K562 (cell line): ENCODE measurements at regions not wholly inside any gene's neighbourhood (a gene's known extent, or its start where the extent isn't known, plus 50 kb on each side); places are given as distances from the start of the nearest gene placed in this dataset.

Experiments
- BCL6 ChIP-seq: fragments of 250-450 bp; sonication (Bioruptor Pico); IDR thresholded peaks from 2 replicates; pipeline ENCODE4 v1.4.0; 2020
- HCFC1 ChIP-seq: IDR thresholded peaks from 2 replicates; pipeline ENCODE4 v1.6.1; 2012; ENCODE audit warnings: low read depth, low read length, improper control_type of control experiment
- MEIS2 ChIP-seq: fragments of 450-650 bp; IDR thresholded peaks from 2 replicates; pipeline ENCODE4 v1.6.1; 2014; ENCODE audit warnings: mild to moderate bottlenecking; ENCODE audit not compliant: partially characterized antibody
- MTA3 ChIP-seq: fragments of 450-650 bp; formaldehyde crosslinking; IDR thresholded peaks from 2 replicates; pipeline ENCODE4 v1.6.1; 2017; ENCODE audit warnings: mild to moderate bottlenecking, borderline replicate concordance
- OTX1 ChIP-seq: fragments of 450-650 bp; formaldehyde crosslinking; IDR thresholded peaks from 2 replicates; pipeline ENCODE4 v1.4.0; 2022; ENCODE audit warnings: mild to moderate bottlenecking
- PML ChIP-seq: IDR thresholded peaks from 2 replicates; pipeline ENCODE4 v1.6.1; 2012; ENCODE audit warnings: low read length, inconsistent platforms
- TAF9B ChIP-seq: fragments of 450-650 bp; IDR thresholded peaks from 2 replicates; pipeline ENCODE4 v1.6.1; 2018; ENCODE audit warnings: mild to moderate bottlenecking; ENCODE audit not compliant: partially characterized antibody
- TEAD1 ChIP-seq, 2 experiments: fragments of 450-650 bp in 1 of 2; sonication (generic) in 1 of 2; formaldehyde crosslinking; IDR thresholded peaks; 2 replicates each; pipeline versions ENCODE4 v1.4.0 to v1.8.0; 2020 to 2022; ENCODE audit warnings: mild to moderate bottlenecking in 2 of 2, missing genetic modification reagents in 1 of 2
- ZFP1 ChIP-seq: fragments of 450-650 bp; formaldehyde crosslinking; IDR thresholded peaks from 2 replicates; pipeline ENCODE4 v1.4.0; 2020; ENCODE audit warnings: mild to moderate bottlenecking, mixed read lengths
- ZNF311 ChIP-seq: fragments of 250-450 bp; sonication (Bioruptor Pico); IDR thresholded peaks from 2 replicates; pipeline ENCODE4 v1.4.0; 2020; ENCODE audit warnings: mild to moderate bottlenecking, moderate library complexity
- ZNF354B ChIP-seq: fragments of 250-450 bp; sonication (Bioruptor Pico); IDR thresholded peaks from 2 replicates; pipeline ENCODE4 v1.4.0; 2020
- TF ChIP-seq, protein P1 (sequence below), 2 experiments: fragments of 200-800 bp in 1 of 2; sonication (Bioruptor generic) in 1 of 2; sonication (generic) in 1 of 2; formaldehyde crosslinking in 1 of 2; IDR thresholded peaks in 1 of 2; conservative IDR thresholded peaks in 1 of 2; 2 replicates each; pipeline versions ENCODE4 v1.5.0 to v1.6.1; 2016 to 2020; ENCODE audit warnings: missing compliant biosample characterization in 1 of 2, missing genetic modification characterization in 1 of 2, missing genetic modification reagents in 1 of 2
- TF ChIP-seq, protein P2 (sequence below), 2 experiments: fragments of 450-650 bp in 1 of 2; sonication (generic) in 1 of 2; formaldehyde crosslinking in 1 of 2; IDR thresholded peaks; 2 replicates each; pipeline versions ENCODE4 v1.7.1 to v1.9.0; 2016 to 2022; ENCODE audit warnings: inconsistent platforms in 1 of 2, mild to moderate bottlenecking in 1 of 2, missing genetic modification reagents in 1 of 2
- TF ChIP-seq, protein P3 (sequence below): fragments of 250-450 bp; sonication (Bioruptor Pico); IDR thresholded peaks from 2 replicates; pipeline ENCODE4 v1.8.0; 2022; ENCODE audit warnings: moderate library complexity, mild to moderate bottlenecking, inconsistent platforms

DNA sequence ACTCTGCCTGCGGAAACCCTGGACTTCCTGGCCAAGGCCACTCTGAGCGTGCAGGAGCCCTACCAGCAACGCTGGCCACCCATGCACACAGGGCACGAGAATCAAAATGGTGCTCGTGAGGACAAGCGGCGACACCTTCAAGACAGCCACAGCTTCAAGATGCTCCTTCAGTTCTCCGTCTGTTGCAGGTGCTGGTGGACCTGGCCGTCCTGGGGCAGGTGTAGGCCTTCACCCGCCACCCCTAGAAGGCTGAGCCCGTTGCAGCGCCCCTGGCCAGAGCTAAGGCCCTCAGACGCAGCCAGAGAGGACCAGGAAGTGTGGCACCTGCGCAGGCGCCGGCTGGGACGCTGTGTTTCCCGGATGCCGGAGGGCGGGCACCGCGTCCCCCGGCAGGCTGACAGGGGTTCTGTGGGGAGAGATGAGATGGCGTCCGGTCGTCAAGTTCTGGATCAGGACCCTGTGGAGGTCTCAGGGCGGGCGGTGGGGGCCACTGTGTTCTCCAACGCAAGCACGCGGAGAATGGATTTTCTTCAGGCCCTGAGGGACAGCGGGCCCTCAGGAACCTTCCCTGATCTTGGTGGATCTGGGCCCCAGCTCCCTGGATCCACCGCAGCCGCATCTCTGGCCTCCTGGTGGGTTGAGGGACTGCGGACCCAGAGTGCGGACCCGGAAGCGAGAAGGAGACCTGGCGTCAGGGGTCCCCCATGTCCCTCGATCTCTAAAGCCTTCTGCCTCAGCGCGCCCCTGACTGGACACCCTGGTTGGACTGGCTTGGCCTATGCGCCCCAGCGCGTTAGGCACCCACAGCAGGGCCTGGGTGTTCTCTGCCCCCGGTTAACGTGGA lies 1770.8 kb upstream of the CDH9 start (continued):
- TF ChIP-seq, protein P1, sequence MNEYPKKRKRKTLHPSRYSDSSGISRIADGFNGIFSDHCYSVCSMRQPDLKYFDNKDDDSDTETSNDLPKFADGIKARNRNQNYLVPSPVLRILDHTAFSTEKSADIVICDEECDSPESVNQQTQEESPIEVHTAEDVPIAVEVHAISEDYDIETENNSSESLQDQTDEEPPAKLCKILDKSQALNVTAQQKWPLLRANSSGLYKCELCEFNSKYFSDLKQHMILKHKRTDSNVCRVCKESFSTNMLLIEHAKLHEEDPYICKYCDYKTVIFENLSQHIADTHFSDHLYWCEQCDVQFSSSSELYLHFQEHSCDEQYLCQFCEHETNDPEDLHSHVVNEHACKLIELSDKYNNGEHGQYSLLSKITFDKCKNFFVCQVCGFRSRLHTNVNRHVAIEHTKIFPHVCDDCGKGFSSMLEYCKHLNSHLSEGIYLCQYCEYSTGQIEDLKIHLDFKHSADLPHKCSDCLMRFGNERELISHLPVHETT (CRISPR knock-in tag; conservative IDR thresholded peaks at IDR 0.05 in 1 of 2, IDR thresholded peaks at IDR 0.05 in 1 of 2): peak in 1 of 2 experiments; percentile 92; a peak in 2 of 4 replicates
- TF ChIP-seq BCL6 (CRISPR knock-in tag) (peak; percentile 43; the same call in 1 of the 2 replicates), MEIS2 (peak; percentile 79), OTX1 (CRISPR knock-in tag) (peak; percentile 70), ZFP1 (CRISPR knock-in tag) (no peak), PML (0 out of 2 replicates have a peak, but pooled peaks have one; percentile 63), MTA3 (0 out of 2 replicates have a peak, but pooled peaks have one; percentile 38), ZNF311 (CRISPR knock-in tag) (peak; percentile 92), TAF9B (peak; percentile 70), ZNF354B (CRISPR knock-in tag) (peak; percentile 17; the same call in 1 of the 2 replicates), HCFC1 (peak; percentile 51; the same call in 1 of the 2 replicates), TEAD1 (CRISPR knock-in tag; IDR thresholded peaks at IDR 0.05) (peak; percentile 61 to 72; a peak in 3 of 4 replicates)
- TF ChIP-seq, protein P2, sequence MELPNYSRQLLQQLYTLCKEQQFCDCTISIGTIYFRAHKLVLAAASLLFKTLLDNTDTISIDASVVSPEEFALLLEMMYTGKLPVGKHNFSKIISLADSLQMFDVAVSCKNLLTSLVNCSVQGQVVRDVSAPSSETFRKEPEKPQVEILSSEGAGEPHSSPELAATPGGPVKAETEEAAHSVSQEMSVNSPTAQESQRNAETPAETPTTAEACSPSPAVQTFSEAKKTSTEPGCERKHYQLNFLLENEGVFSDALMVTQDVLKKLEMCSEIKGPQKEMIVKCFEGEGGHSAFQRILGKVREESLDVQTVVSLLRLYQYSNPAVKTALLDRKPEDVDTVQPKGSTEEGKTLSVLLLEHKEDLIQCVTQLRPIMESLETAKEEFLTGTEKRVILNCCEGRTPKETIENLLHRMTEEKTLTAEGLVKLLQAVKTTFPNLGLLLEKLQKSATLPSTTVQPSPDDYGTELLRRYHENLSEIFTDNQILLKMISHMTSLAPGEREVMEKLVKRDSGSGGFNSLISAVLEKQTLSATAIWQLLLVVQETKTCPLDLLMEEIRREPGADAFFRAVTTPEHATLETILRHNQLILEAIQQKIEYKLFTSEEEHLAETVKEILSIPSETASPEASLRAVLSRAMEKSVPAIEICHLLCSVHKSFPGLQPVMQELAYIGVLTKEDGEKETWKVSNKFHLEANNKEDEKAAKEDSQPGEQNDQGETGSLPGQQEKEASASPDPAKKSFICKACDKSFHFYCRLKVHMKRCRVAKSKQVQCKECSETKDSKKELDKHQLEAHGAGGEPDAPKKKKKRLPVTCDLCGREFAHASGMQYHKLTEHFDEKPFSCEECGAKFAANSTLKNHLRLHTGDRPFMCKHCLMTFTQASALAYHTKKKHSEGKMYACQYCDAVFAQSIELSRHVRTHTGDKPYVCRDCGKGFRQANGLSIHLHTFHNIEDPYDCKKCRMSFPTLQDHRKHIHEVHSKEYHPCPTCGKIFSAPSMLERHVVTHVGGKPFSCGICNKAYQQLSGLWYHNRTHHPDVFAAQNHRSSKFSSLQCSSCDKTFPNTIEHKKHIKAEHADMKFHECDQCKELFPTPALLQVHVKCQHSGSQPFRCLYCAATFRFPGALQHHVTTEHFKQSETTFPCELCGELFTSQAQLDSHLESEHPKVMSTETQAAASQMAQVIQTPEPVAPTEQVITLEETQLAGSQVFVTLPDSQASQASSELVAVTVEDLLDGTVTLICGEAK (IDR thresholded peaks at IDR 0.05): no peak
- TF ChIP-seq, protein P2 (CRISPR knock-in tag; IDR thresholded peaks at IDR 0.05): no peak
- TF ChIP-seq, protein P3, sequence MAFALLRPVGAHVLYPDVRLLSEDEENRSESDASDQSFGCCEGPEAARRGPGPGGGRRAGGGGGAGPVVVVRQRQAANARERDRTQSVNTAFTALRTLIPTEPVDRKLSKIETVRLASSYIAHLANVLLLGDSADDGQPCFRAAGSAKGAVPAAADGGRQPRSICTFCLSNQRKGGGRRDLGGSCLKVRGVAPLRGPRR (CRISPR knock-in tag): peak; percentile 57; the same call in 1 of the 2 replicates
